CD4-positive, alpha-beta memory T cell (primary cell): ENCODE measurements at regions not wholly inside any gene's neighbourhood (a gene's known extent, or its start where the extent isn't known, plus 50 kb on each side); places are given as distances from the start of the nearest gene placed in this dataset.

Source experiments
- CTCF ChIA-PET: fragments of 350-600 bp; sonication (Branson Sonifier 250); formaldehyde crosslinking; loops from one replicate; lab custom pipeline; 2021; ENCODE audit warnings: inconsistent platforms; ENCODE audit not compliant: partially characterized antibody; lab: Charles Lee
- POLR2A ChIA-PET: fragments of 350-600 bp; sonication (Branson Sonifier 250); formaldehyde crosslinking; loops from one replicate; lab custom pipeline; 2021; ENCODE audit not compliant: partially characterized antibody; lab: Charles Lee
- DNase-seq, 5 donors: peaks; one replicate each; pipeline versions ENCODE4 v3.0.0 to v3.0.0-alpha.2; 2020 to 2022; ENCODE audit warnings: mixed read lengths in 1 of 5
- H3K27ac ChIP-seq: one replicate; pipeline ENCODE4 v1.7.0; 2013; ENCODE audit warnings: low read depth, low read length
- H3K27me3 ChIP-seq: 2 replicates; pipeline ENCODE4 v1.7.0; 2013; ENCODE audit warnings: mild to moderate bottlenecking, low read length, moderate library complexity; ENCODE audit not compliant: insufficient read depth
- H3K36me3 ChIP-seq: 2 replicates; pipeline ENCODE4 v1.7.0; 2013; ENCODE audit warnings: mild to moderate bottlenecking, low read length, moderate library complexity; ENCODE audit not compliant: insufficient read depth
- H3K4me1 ChIP-seq: 2 replicates; pipeline ENCODE4 v1.7.0; 2013; ENCODE audit warnings: mild to moderate bottlenecking, low read length, moderate library complexity; ENCODE audit not compliant: insufficient read depth
- H3K4me3 ChIP-seq, 2 donors: one replicate each; pipeline ENCODE4 v1.7.0; 2013; ENCODE audit warnings: low read length in 2 of 2, mild to moderate bottlenecking in 1 of 2
- H3K9me3 ChIP-seq, 2 donors: one replicate each; pipeline ENCODE4 v1.7.0; 2013; ENCODE audit warnings: low read length in 2 of 2, control low read depth in 1 of 2; ENCODE audit not compliant: control insufficient read depth in 1 of 2
- H3K27ac Mint-ChIP-seq, 7 donors: one replicate each; pipeline ENCODE4 v1.8.0; 2020 to 2021; ENCODE audit warnings: mixed read lengths in 7 of 7, mild to moderate bottlenecking in 6 of 7, inconsistent platforms in 3 of 7, moderate library complexity in 3 of 7
- H3K27me3 Mint-ChIP-seq, 2 donors: one replicate each; pipeline ENCODE4 v1.8.0; 2020 to 2021; ENCODE audit warnings: mixed read lengths in 2 of 2
- H3K36me3 Mint-ChIP-seq, 2 donors: one replicate each; pipeline ENCODE4 v1.8.0; 2020 to 2021; ENCODE audit warnings: mixed read lengths in 2 of 2, inconsistent platforms in 1 of 2, mild to moderate bottlenecking in 1 of 2
- H3K4me1 Mint-ChIP-seq, 4 donors: one replicate each; pipeline ENCODE4 v1.8.0; 2020 to 2021; ENCODE audit warnings: mixed read lengths in 4 of 4, mild to moderate bottlenecking in 1 of 4
- H3K4me3 Mint-ChIP-seq, 8 donors: one replicate each; pipeline ENCODE4 v1.8.0; 2020 to 2021; ENCODE audit warnings: mixed read lengths in 8 of 8, mild to moderate bottlenecking in 7 of 8, moderate library complexity in 6 of 8, inconsistent platforms in 3 of 8
- H3K9me3 Mint-ChIP-seq, 8 donors: one replicate each; pipeline ENCODE4 v1.8.0; 2020 to 2021; ENCODE audit warnings: mixed read lengths in 8 of 8, mild to moderate bottlenecking in 5 of 8, inconsistent platforms in 3 of 8, moderate library complexity in 1 of 8
- intact Hi-C: fragments of 100-400 bp; cut with micrococcal nuclease; formaldehyde crosslinking; loops from one replicate; pipeline ENCODE4 v1.15.1; 2023

GRCh38 chr2:214876815-214877214 lies 67.3 kb upstream of the BARD1 start:
- Mint-ChIP-seq H3K4me1 (no peaks in the 10 kb centered on the region), H3K9me3 (peaks cover 0 to 5% (median 0%) of the 10 kb centered on the region in 8 donors), H3K27me3 (peaks cover 0 to 3% of the 10 kb centered on the region in 2 donors), H3K27ac (no peak overlapping the region), H3K36me3 (no peaks in the 10 kb centered on the region), H3K4me3 (peak overlapping the region in 1 of 8 donors; percentile 24)
- H3K36me3 ChIP-seq: no peaks in the 10 kb centered on the region
- ChIA-PET CTCF (no interaction called here), POLR2A (no interaction called here)
- no peaks in the 10 kb centered on the region for H3K4me1 ChIP-seq
- intact Hi-C loops: no loop called here
- DNase-seq: no peak
- H3K27me3 ChIP-seq: no peaks in the 10 kb centered on the region
- H3K4me3 ChIP-seq: no peak overlapping the region
- H3K27ac ChIP-seq: no peak overlapping the region
- no peaks in the 10 kb centered on the region for H3K9me3 ChIP-seq

GRCh38 chr2:214874694-214875093 lies 65.2 kb upstream of the BARD1 start:
- intact Hi-C loops: no loop called here
- Mint-ChIP-seq H3K4me3 (no peak overlapping the region), H3K4me1 (no peaks in the 10 kb centered on the region), H3K27me3 (peaks cover 0 to 3% of the 10 kb centered on the region in 2 donors), H3K9me3 (peaks cover 0 to 4% (median 0%) of the 10 kb centered on the region in 8 donors), H3K27ac (no peak overlapping the region), H3K36me3 (no peaks in the 10 kb centered on the region)
- Histone ChIP-seq H3K27ac (no peak overlapping the region), H3K4me1 (no peaks in the 10 kb centered on the region), H3K36me3 (no peaks in the 10 kb centered on the region), H3K27me3 (no peaks in the 10 kb centered on the region), H3K4me3 (no peak overlapping the region), H3K9me3 (no peaks in the 10 kb centered on the region)
- no peak for DNase-seq
- CTCF ChIA-PET: no interaction called here
- POLR2A ChIA-PET: no interaction called here

GRCh38 chr2:214865400-214865799 lies 55.9 kb upstream of the BARD1 start:
- H3K27ac Mint-ChIP-seq: no peak overlapping the region
- no peaks in the 10 kb centered on the region for H3K4me1 Mint-ChIP-seq

More at GRCh38 chr2:214865400-214865799, 55.9 kb upstream of the BARD1 start:
- H3K4me1 ChIP-seq: no peaks in the 10 kb centered on the region
- no peaks in the 10 kb centered on the region for H3K9me3 ChIP-seq
- peaks cover 0 to 3% of the 10 kb centered on the region in 2 donors for H3K27me3 Mint-ChIP-seq
- no peak for DNase-seq
- H3K27me3 ChIP-seq: no peaks in the 10 kb centered on the region
- no peak overlapping the region for H3K4me3 ChIP-seq
- ChIA-PET POLR2A (no interaction called here), CTCF (interaction anchor here (0.9 kb wide), 1 partner anchor 11 kb away, joined by 3 read pairs; no protein-coding TSS in a partner anchor)
- intact Hi-C loops: no loop called here
- H3K4me3 Mint-ChIP-seq: no peak overlapping the region
- no peak overlapping the region for H3K27ac ChIP-seq
- H3K36me3 ChIP-seq: no peaks in the 10 kb centered on the region
- H3K9me3 Mint-ChIP-seq: peaks cover 0 to 2% (median 0%) of the 10 kb centered on the region in 8 donors
- no peaks in the 10 kb centered on the region for H3K36me3 Mint-ChIP-seq
